ENCODE measurements at regions not wholly inside any gene's neighbourhood (a gene's known extent, or its start where the extent isn't known, plus 50 kb on each side); places are given as distances from the start of the nearest gene placed in this dataset.

DNA sequence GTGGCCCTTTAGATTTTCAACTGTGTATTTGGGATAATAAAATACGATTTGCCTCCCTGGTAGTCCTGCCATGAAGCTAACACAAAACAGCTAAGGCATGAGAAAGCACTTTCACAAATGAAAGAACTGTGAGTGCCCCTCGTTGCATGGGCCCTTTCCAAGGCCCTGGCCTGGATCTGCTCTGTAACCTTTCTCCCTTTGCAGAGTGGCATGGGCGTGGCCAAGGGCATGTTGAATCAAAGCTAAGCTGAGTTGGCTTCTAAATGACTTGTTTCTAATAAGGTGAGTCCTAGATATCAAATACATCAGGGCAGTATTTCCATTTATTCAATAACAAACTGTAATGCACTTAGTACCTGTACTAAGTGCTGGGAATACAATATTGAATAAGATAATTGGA, 78.7 kb upstream of the PTPN3 start:
- H3K9me3 Mint-ChIP-seq: no peaks in the 10 kb centered on the region

DNA sequence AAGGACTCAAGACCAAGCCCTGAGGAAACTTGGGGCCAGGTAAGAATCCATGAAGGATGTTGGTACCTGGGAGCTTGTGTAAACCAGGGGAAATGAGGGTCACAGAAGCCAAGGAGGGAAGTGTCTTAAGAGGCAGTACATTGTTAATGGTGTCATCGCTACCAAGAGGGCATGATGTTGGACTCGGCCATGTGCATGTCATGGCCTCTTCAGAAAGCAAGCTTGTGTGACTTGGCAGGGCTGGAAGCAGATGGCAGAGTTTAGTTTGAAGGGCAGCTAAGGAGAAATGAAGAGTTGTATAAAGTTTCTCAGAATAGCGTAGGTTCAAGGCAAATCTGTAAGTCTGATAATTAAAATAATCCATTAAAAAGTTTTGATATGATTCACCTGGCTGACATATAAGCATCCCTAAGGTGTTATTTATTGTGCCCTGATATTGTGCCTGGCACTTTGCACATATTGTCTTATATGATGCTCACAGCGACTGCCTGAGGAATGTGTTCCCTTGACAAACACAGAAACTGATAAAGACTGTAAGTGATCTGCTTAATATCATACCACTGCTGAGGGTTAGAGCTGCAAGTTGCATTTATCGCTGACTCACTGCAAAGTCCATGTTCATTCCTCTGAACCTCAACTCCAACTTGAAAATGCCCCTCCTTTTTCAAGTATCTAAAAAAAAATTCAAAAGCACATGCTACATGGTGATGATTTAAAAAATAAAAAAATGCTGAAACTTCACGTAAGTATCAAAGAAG, 81.3 kb upstream of the PTPN3 start:
- Histone ChIP-seq H3K27me3 (ENCODE audit: control insufficient read depth, insufficient read depth, low read length, poor library complexity, severe bottlenecking) (no peaks in the 10 kb centered on the region), H3K4me3 (ENCODE audit: low read length) (no peak overlapping the region), H3K9me3 (ENCODE audit: control insufficient read depth, low read length) (no peaks in the 10 kb centered on the region), H3K9ac (ENCODE audit: extremely low read depth, low read length, poor library complexity, severe bottlenecking) (no peak overlapping the region), H3K27ac (ENCODE audit: low read depth, low read length) (no peak overlapping the region), H3K36me3 (ENCODE audit: control insufficient read depth, insufficient read depth, low read length) (no peaks in the 10 kb centered on the region), H3K4me1 (ENCODE audit: control insufficient read depth, insufficient read depth, low read length) (no peaks in the 10 kb centered on the region)
- TF ChIP-seq, protein P1, sequence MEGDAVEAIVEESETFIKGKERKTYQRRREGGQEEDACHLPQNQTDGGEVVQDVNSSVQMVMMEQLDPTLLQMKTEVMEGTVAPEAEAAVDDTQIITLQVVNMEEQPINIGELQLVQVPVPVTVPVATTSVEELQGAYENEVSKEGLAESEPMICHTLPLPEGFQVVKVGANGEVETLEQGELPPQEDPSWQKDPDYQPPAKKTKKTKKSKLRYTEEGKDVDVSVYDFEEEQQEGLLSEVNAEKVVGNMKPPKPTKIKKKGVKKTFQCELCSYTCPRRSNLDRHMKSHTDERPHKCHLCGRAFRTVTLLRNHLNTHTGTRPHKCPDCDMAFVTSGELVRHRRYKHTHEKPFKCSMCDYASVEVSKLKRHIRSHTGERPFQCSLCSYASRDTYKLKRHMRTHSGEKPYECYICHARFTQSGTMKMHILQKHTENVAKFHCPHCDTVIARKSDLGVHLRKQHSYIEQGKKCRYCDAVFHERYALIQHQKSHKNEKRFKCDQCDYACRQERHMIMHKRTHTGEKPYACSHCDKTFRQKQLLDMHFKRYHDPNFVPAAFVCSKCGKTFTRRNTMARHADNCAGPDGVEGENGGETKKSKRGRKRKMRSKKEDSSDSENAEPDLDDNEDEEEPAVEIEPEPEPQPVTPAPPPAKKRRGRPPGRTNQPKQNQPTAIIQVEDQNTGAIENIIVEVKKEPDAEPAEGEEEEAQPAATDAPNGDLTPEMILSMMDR (conservative IDR thresholded peaks at IDR 0.05): no peak
- H3K9me3 Mint-ChIP-seq: no peaks in the 10 kb centered on the region
- no peak overlapping the region for H3K4me3 Mint-ChIP-seq
- peaks cover 4% of the 10 kb centered on the region for H3K27me3 Mint-ChIP-seq (ENCODE audit: insufficient read depth)
- H3K27ac Mint-ChIP-seq: no peak overlapping the region
- H3K4me1 Mint-ChIP-seq: peaks cover 4% of the 10 kb centered on the region
- H3K36me3 Mint-ChIP-seq (ENCODE audit: low read depth): no peaks in the 10 kb centered on the region
- 93% methylated on average over 5 to 6 of the region's 6 CpGs for WGBS, 2 experiments (ENCODE audit: insufficient coverage in 1 of 2, insufficient read length in 1 of 2)
- no peak for DNase-seq

More for the DNA sequence above, 78.7 kb upstream of the PTPN3 start:
- Histone ChIP-seq H3K4me1 (ENCODE audit: control insufficient read depth, insufficient read depth, low read length) (no peaks in the 10 kb centered on the region), H3K9ac (ENCODE audit: extremely low read depth, low read length, poor library complexity, severe bottlenecking) (no peak overlapping the region), H3K27ac (ENCODE audit: low read depth, low read length) (no peak overlapping the region), H3K4me3 (ENCODE audit: low read length) (no peak overlapping the region), H3K36me3 (ENCODE audit: control insufficient read depth, insufficient read depth, low read length) (no peaks in the 10 kb centered on the region), H3K27me3 (ENCODE audit: control insufficient read depth, insufficient read depth, low read length, poor library complexity, severe bottlenecking) (no peaks in the 10 kb centered on the region), H3K9me3 (ENCODE audit: control insufficient read depth, low read length) (no peaks in the 10 kb centered on the region)
- no peaks in the 10 kb centered on the region for H3K36me3 Mint-ChIP-seq (ENCODE audit: low read depth)
- peaks cover 4% of the 10 kb centered on the region for H3K4me1 Mint-ChIP-seq
- H3K27me3 Mint-ChIP-seq (ENCODE audit: insufficient read depth): peaks cover 13% of the 10 kb centered on the region
- TF ChIP-seq, protein P1 (conservative IDR thresholded peaks at IDR 0.05): no peak
- 77 to 94% methylated on average over 2 to 3 of the region's 3 CpGs for WGBS, 2 experiments (ENCODE audit: insufficient coverage in 1 of 2, insufficient read length in 1 of 2)
- H3K4me3 Mint-ChIP-seq: no peak overlapping the region
- no peak for DNase-seq
- H3K27ac Mint-ChIP-seq: no peak overlapping the region

DNA sequence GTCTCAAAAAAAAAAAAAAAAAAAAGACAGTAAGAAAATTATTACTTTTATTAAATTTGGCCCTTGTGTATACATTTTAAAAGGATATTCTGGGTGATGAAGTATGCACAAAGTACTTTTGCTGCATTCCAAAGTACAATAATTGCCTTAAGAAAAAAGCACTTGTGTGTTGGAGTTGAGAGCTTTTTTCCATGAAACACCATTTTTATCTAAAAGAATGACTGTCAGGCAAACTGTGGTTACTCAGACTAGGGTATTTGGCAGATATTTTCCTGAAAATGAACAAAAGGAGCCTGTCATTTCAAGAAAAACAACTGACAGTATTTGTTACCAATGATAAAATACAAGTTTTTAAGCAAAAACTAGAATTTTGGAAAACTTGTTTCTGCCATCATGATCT, 84.3 kb upstream of the PTPN3 start:
- H3K4me3 Mint-ChIP-seq: no peak overlapping the region
- Histone ChIP-seq H3K36me3 (ENCODE audit: control insufficient read depth, insufficient read depth, low read length) (no peaks in the 10 kb centered on the region), H3K9ac (ENCODE audit: extremely low read depth, low read length, poor library complexity, severe bottlenecking) (no peak overlapping the region), H3K4me1 (ENCODE audit: control insufficient read depth, insufficient read depth, low read length) (no peaks in the 10 kb centered on the region), H3K4me3 (ENCODE audit: low read length) (no peak overlapping the region), H3K9me3 (ENCODE audit: control insufficient read depth, low read length) (no peaks in the 10 kb centered on the region), H3K27ac (ENCODE audit: low read depth, low read length) (no peak overlapping the region), H3K27me3 (ENCODE audit: control insufficient read depth, insufficient read depth, low read length, poor library complexity, severe bottlenecking) (no peaks in the 10 kb centered on the region)
- H3K27me3 Mint-ChIP-seq (ENCODE audit: insufficient read depth): peaks cover 4% of the 10 kb centered on the region
- DNase-seq: no peak
- no peaks in the 10 kb centered on the region for H3K9me3 Mint-ChIP-seq
- TF ChIP-seq, protein P1 (conservative IDR thresholded peaks at IDR 0.05): no peak
- H3K36me3 Mint-ChIP-seq (ENCODE audit: low read depth): no peaks in the 10 kb centered on the region
- H3K4me1 Mint-ChIP-seq: peaks cover 4% of the 10 kb centered on the region
- no peak overlapping the region for H3K27ac Mint-ChIP-seq
